Ascending aorta (tissue), 2 donors: ENCODE measurements at regions not wholly inside any gene's neighbourhood (a gene's known extent, or its start where the extent isn't known, plus 50 kb on each side); places are given as distances from the start of the nearest gene placed in this dataset.

Source experiments
- DNase-seq, 2 donors: peaks; one replicate each; pipeline ENCODE4 v3.0.0-alpha.2; 2019; ENCODE audit warnings: low spot score in 2 of 2
- H3K27ac ChIP-seq, 2 donors: fragments of 200-600 bp; sonication (generic); one replicate each; pipeline ENCODE4 v1.5.1; 2016 to 2017; ENCODE audit warnings: mild to moderate bottlenecking in 1 of 2
- H3K27me3 ChIP-seq: fragments of 200-600 bp; sonication (generic); one replicate; pipeline ENCODE4 v1.5.1; 2017
- H3K36me3 ChIP-seq, 2 donors: fragments of 200-600 bp; sonication (generic); one replicate each; pipeline ENCODE4 v1.5.1; 2016
- H3K4me1 ChIP-seq, 2 donors: fragments of 200-600 bp; sonication (generic); one replicate each; pipeline ENCODE4 v1.5.1; 2016 to 2017; ENCODE audit warnings: mild to moderate bottlenecking in 1 of 2
- H3K4me3 ChIP-seq, 2 donors: fragments of 200-600 bp; sonication (generic); one replicate each; pipeline ENCODE4 v1.5.1; 2016 to 2017; ENCODE audit warnings: mild to moderate bottlenecking in 1 of 2
- H3K9me3 ChIP-seq, 2 donors: fragments of 200-600 bp; sonication (generic); one replicate each; pipeline ENCODE4 v1.5.1; 2016
- intact Hi-C: fragments of 100-400 bp; cut with DNase I; formaldehyde crosslinking; loops from one replicate; pipeline ENCODE4 v1.15.1; 2023
- TF ChIP-seq, protein P1 (sequence below), 3 experiments: fragments of 200-600 bp in 2 of 3; fragments of 450-650 bp in 1 of 3; sonication (generic) in 2 of 3; IDR thresholded peaks; one replicate each; pipeline ENCODE4 v1.5.1; 2016 to 2019; ENCODE audit warnings: antibody characterized with exemption in 3 of 3, mild to moderate bottlenecking in 1 of 3, moderate library complexity in 1 of 3

DNA sequence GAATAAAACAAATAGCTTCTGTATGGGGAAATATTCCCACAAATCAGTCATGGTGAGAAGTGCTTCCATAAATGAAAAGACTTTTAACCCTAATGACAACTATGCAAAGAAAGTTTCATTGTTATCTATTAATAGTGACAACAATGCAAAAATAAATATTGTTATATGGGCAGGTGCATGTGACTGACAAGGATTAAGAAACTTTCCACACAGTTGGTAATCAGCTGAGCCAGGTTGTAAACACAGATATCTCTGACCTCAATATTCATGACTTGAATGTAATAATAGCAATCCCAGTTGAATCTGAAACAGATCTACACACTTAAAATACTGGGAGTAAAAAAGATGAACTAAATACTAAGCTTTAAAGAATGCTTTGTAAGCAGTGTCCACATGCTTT lies 517.0 kb upstream of the SOX11 start:
- Histone ChIP-seq H3K9me3 (no peaks in the 10 kb centered on the region), H3K27me3 (no peaks in the 10 kb centered on the region), H3K36me3 (no peaks in the 10 kb centered on the region), H3K4me3 (no peak overlapping the region), H3K27ac (no peak overlapping the region), H3K4me1 (no peaks in the 10 kb centered on the region)
- TF ChIP-seq, protein P1, sequence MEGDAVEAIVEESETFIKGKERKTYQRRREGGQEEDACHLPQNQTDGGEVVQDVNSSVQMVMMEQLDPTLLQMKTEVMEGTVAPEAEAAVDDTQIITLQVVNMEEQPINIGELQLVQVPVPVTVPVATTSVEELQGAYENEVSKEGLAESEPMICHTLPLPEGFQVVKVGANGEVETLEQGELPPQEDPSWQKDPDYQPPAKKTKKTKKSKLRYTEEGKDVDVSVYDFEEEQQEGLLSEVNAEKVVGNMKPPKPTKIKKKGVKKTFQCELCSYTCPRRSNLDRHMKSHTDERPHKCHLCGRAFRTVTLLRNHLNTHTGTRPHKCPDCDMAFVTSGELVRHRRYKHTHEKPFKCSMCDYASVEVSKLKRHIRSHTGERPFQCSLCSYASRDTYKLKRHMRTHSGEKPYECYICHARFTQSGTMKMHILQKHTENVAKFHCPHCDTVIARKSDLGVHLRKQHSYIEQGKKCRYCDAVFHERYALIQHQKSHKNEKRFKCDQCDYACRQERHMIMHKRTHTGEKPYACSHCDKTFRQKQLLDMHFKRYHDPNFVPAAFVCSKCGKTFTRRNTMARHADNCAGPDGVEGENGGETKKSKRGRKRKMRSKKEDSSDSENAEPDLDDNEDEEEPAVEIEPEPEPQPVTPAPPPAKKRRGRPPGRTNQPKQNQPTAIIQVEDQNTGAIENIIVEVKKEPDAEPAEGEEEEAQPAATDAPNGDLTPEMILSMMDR (IDR thresholded peaks at IDR 0.05): no peak
- intact Hi-C loops: no loop called here
- no peak for DNase-seq

DNA sequence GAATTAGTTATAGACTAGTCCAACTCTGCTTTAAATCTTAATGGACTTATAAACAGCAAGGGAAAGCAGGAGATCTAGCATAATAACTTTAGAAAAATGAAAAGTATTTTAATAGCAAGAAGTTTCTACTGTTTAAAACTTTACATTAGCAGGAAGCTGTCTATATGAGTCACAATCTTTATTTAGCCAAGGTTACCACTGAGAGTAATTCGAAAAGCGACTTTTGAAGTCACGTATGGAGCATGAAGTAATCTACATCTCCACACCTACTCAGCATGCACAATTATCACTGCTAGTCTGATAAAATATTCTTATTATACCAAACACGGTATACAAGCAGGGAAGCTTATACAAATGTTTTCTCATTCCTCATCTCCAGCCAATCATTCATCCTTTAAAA lies 515.4 kb upstream of the SOX11 start:
- H3K36me3 ChIP-seq: no peaks in the 10 kb centered on the region
- no peak for DNase-seq
- no peak overlapping the region for H3K27ac ChIP-seq
- no peak overlapping the region for H3K4me3 ChIP-seq
- H3K4me1 ChIP-seq: no peaks in the 10 kb centered on the region
- no peaks in the 10 kb centered on the region for H3K9me3 ChIP-seq
- H3K27me3 ChIP-seq: no peaks in the 10 kb centered on the region
- intact Hi-C loops: no loop called here
- TF ChIP-seq, protein P1 (IDR thresholded peaks at IDR 0.05): no peak

DNA sequence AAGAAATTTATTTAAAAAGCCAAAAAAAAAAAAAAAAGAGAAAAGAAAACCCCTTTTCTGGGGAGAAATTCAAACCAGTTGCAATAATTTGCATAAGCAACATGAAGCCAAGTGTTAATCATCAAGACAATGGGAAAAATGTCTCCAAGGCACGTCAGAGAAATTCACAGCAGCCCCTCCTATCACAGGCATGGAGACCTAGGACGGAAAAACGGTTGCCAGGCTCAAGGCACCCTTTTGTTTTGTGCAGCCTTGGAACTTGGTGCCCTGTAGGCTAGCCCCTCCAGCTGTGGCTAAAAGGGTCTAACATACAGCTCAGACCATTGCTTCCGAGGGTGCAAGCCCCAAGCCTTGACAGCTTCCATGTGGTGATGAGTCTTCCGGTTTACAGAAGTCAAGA lies 509.2 kb upstream of the SOX11 start:
- H3K36me3 ChIP-seq: no peaks in the 10 kb centered on the region
- H3K4me1 ChIP-seq: no peaks in the 10 kb centered on the region
- DNase-seq: no peak
- H3K4me3 ChIP-seq: no peak overlapping the region
- H3K27me3 ChIP-seq: no peaks in the 10 kb centered on the region
- TF ChIP-seq, protein P1 (IDR thresholded peaks at IDR 0.05): no peak
- intact Hi-C loops: no loop called here
- H3K27ac ChIP-seq: no peak overlapping the region
- H3K9me3 ChIP-seq: no peaks in the 10 kb centered on the region

DNA sequence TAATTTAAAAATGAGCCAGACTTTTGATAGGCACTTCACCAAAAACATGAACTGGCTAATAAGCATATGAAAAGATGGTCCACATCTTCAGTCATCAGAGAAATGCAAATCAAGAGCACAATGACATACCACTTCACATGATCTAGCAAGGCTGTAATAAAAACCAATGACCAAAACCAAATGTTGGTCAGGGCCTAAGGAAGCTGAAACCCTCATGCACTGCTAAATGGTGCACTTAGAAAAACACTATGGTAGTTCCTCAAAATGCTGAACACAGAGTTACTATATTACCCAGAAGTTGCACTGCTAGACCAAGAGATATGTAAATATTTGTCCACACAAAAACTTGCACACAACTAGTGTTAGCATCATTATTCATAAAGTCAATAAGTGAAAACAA lies 504.9 kb upstream of the SOX11 start:
- intact Hi-C loops: no loop called here
- H3K4me1 ChIP-seq: no peaks in the 10 kb centered on the region
- no peaks in the 10 kb centered on the region for H3K36me3 ChIP-seq
- H3K4me3 ChIP-seq: no peak overlapping the region
- H3K9me3 ChIP-seq: no peaks in the 10 kb centered on the region
- no peaks in the 10 kb centered on the region for H3K27me3 ChIP-seq
- no peak overlapping the region for H3K27ac ChIP-seq
- DNase-seq: no peak
- TF ChIP-seq, protein P1 (IDR thresholded peaks at IDR 0.05): no peak

DNA sequence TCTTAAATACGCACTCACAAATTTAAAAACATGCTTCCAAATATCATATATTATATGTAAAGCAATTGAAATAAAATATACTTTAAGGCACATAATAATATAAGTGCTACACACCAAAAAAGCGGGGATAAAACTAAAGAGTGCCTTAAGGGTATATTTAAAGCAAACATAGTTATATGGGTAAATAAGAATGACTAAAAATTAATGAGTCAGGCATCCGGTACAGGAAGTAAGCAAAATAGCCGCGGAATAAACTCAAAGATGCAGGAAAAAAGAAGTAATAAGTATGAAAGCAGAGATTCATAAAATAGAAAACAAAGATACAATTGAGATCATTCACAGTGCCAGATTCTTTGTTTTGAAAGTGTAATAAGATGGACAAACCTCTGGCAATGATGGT lies 503.5 kb upstream of the SOX11 start:
- Histone ChIP-seq H3K27ac (no peak overlapping the region), H3K36me3 (no peaks in the 10 kb centered on the region), H3K4me1 (no peaks in the 10 kb centered on the region), H3K27me3 (no peaks in the 10 kb centered on the region), H3K9me3 (no peaks in the 10 kb centered on the region), H3K4me3 (no peak overlapping the region)
- TF ChIP-seq, protein P1 (IDR thresholded peaks at IDR 0.05): no peak
- intact Hi-C loops: no loop called here
- DNase-seq: no peak

DNA sequence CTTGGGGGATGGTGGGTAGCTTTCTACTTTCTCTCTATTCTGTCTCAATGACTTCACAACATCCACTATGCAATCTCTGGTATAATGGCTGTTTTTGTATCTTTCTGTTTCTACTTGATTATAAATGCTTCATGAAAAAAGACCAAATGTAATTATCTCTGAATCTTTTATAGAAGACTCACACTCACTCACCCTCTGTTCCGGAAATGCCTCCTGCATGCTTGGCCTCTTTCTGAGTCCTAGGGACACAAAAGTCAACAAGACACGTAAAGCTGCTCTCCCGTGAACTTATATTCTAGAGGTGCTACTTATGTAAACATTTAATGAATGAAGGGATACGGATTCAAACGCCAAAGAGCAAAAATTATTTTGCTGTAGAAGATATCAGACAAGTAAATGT lies 502.2 kb upstream of the SOX11 start:
- Histone ChIP-seq H3K27ac (no peak overlapping the region), H3K4me1 (no peaks in the 10 kb centered on the region), H3K27me3 (no peaks in the 10 kb centered on the region), H3K36me3 (no peaks in the 10 kb centered on the region), H3K4me3 (no peak overlapping the region), H3K9me3 (no peaks in the 10 kb centered on the region)
- TF ChIP-seq, protein P1 (IDR thresholded peaks at IDR 0.05): no peak
- no peak for DNase-seq
- intact Hi-C loops: no loop called here
